WTC11 (cell line): ENCODE measurements at regions not wholly inside any gene's neighbourhood (a gene's known extent, or its start where the extent isn't known, plus 50 kb on each side); places are given as distances from the start of the nearest gene placed in this dataset.

ENCODE experiments used
- ATAC-seq: fragments of 200-7000 bp; cut with Tn5 transposase; 2 replicates; pipeline ENCODE4 v1.10.0; 2021; ENCODE audit warnings: mild to moderate bottlenecking, moderate library complexity
- CTCF ChIA-PET: fragments of 300-600 bp; sonication (Branson Sonifier 250); formaldehyde crosslinking; loops from one replicate; lab custom pipeline; 2021; ENCODE audit warnings: antibody characterized with exemption; lab: Charles Lee
- POLR2A ChIA-PET: fragments of 350-600 bp; sonication (Branson Sonifier 250); formaldehyde crosslinking; loops from one replicate; lab custom pipeline; 2021; ENCODE audit warnings: antibody characterized with exemption; lab: Charles Lee
- DNase-seq: peaks from one replicate; pipeline ENCODE4 v3.0.0; 2021; ENCODE audit warnings: low spot score
- H3K27ac Mint-ChIP-seq: 2 replicates; pipeline ENCODE4 v1.8.0; 2021; ENCODE audit warnings: mixed read lengths
- H3K27me3 Mint-ChIP-seq: 2 replicates; pipeline ENCODE4 v1.8.0; 2021; ENCODE audit warnings: low read depth, mild to moderate bottlenecking, moderate library complexity, mixed read lengths
- H3K36me3 Mint-ChIP-seq: 2 replicates; pipeline ENCODE4 v1.8.0; 2021; ENCODE audit warnings: mixed read lengths
- H3K4me1 Mint-ChIP-seq: 2 replicates; pipeline ENCODE4 v1.8.0; 2022; ENCODE audit warnings: mixed read lengths
- H3K4me3 Mint-ChIP-seq: 2 replicates; pipeline ENCODE4 v1.8.0; 2021; ENCODE audit warnings: mild to moderate bottlenecking, moderate library complexity, mixed read lengths
- H3K9me3 Mint-ChIP-seq: 2 replicates; pipeline ENCODE4 v1.8.0; 2021; ENCODE audit warnings: mixed read lengths
- AR ChIP-seq: fragments of 250-450 bp; sonication (Bioruptor Pico); IDR thresholded peaks from 2 replicates; pipeline ENCODE4 v1.9.0; 2021; ENCODE audit warnings: mild to moderate bottlenecking
- ATF1 ChIP-seq: sonication (generic); formaldehyde crosslinking; IDR thresholded peaks from 2 replicates; pipeline ENCODE4 v1.8.1; 2023; ENCODE audit warnings: mild to moderate bottlenecking, moderate library complexity, missing genetic modification reagents
- CREM ChIP-seq: sonication (generic); formaldehyde crosslinking; IDR thresholded peaks from 2 replicates; pipeline ENCODE4 v1.8.1; 2022; ENCODE audit warnings: mild to moderate bottlenecking, missing genetic modification reagents, moderate library complexity
- FOXK1 ChIP-seq: sonication (generic); formaldehyde crosslinking; IDR thresholded peaks from 2 replicates; pipeline ENCODE4 v1.8.0; 2022; ENCODE audit warnings: mild to moderate bottlenecking, moderate library complexity, missing genetic modification reagents
- FOXP1 ChIP-seq: sonication (generic); formaldehyde crosslinking; IDR thresholded peaks from 2 replicates; pipeline ENCODE4 v1.8.0; 2022; ENCODE audit warnings: missing genetic modification reagents, mild to moderate bottlenecking, moderate library complexity, borderline replicate concordance
- FOXP4 ChIP-seq: sonication (generic); formaldehyde crosslinking; IDR thresholded peaks from 2 replicates; pipeline ENCODE4 v1.8.0; 2022; ENCODE audit warnings: mild to moderate bottlenecking, missing genetic modification reagents
- GTF2I ChIP-seq: fragments of 250-450 bp; sonication (Bioruptor Pico); conservative IDR thresholded peaks from 2 replicates; pipeline ENCODE4 v1.4.0; 2021; ENCODE audit warnings: mild to moderate bottlenecking
- MYBL2 ChIP-seq: sonication (generic); formaldehyde crosslinking; IDR thresholded peaks from 2 replicates; pipeline ENCODE4 v1.8.1; 2023; ENCODE audit warnings: mild to moderate bottlenecking, moderate library complexity, missing genetic modification reagents
- NR1H2 ChIP-seq: sonication (generic); formaldehyde crosslinking; IDR thresholded peaks from 2 replicates; pipeline ENCODE4 v1.9.0; 2021; ENCODE audit warnings: mild to moderate bottlenecking, moderate library complexity, missing genetic modification reagents
- NR2C2 ChIP-seq: sonication (generic); formaldehyde crosslinking; IDR thresholded peaks from 2 replicates; pipeline ENCODE4 v1.8.0; 2022; ENCODE audit warnings: mild to moderate bottlenecking, missing genetic modification reagents
- PRDM15 ChIP-seq: sonication (generic); formaldehyde crosslinking; IDR thresholded peaks from 2 replicates; pipeline ENCODE4 v1.8.0; 2022; ENCODE audit warnings: missing genetic modification reagents
- RORB ChIP-seq: fragments of 250-450 bp; sonication (Bioruptor Pico); IDR thresholded peaks from 2 replicates; pipeline ENCODE4 v1.9.0; 2021; ENCODE audit warnings: mild to moderate bottlenecking
- SMAD3 ChIP-seq: sonication (generic); formaldehyde crosslinking; IDR thresholded peaks from 2 replicates; pipeline ENCODE4 v1.8.0; 2022; ENCODE audit warnings: missing genetic modification reagents, mild to moderate bottlenecking, borderline replicate concordance
- ZBTB21 ChIP-seq: sonication (generic); formaldehyde crosslinking; IDR thresholded peaks from 2 replicates; pipeline ENCODE4 v1.8.1; 2023; ENCODE audit warnings: mild to moderate bottlenecking, missing genetic modification reagents, borderline replicate concordance
- ZNF219 ChIP-seq: sonication (generic); formaldehyde crosslinking; IDR thresholded peaks from 2 replicates; pipeline ENCODE4 v1.8.0; 2023; ENCODE audit warnings: missing genetic modification reagents, mild to moderate bottlenecking, borderline replicate concordance
- ZNF263 ChIP-seq: sonication (generic); formaldehyde crosslinking; IDR thresholded peaks from 2 replicates; pipeline ENCODE4 v1.8.1; 2022; ENCODE audit warnings: low read depth, mild to moderate bottlenecking, moderate library complexity, missing genetic modification reagents
- ZNF671 ChIP-seq: fragments of 250-450 bp; sonication (Bioruptor Pico); IDR thresholded peaks from 2 replicates; pipeline ENCODE4 v1.8.0; 2021; ENCODE audit warnings: mild to moderate bottlenecking
- TF ChIP-seq, protein P1 (sequence below): fragments of 250-450 bp; sonication (Bioruptor Pico); IDR thresholded peaks from 2 replicates; pipeline ENCODE4 v1.9.0; 2021; ENCODE audit warnings: moderate library complexity, mild to moderate bottlenecking, inconsistent platforms, borderline replicate concordance
- TF ChIP-seq, protein P2 (sequence below): sonication (generic); formaldehyde crosslinking; IDR thresholded peaks from 2 replicates; pipeline ENCODE4 v1.8.1; 2022; ENCODE audit warnings: low read depth, missing genetic modification reagents, borderline replicate concordance
- TF ChIP-seq, protein P3 (sequence below): sonication (generic); formaldehyde crosslinking; IDR thresholded peaks from 2 replicates; pipeline ENCODE4 v1.8.1; 2023; ENCODE audit warnings: mild to moderate bottlenecking, missing genetic modification reagents, moderate library complexity

- TF ChIP-seq PRDM15, result no peak
- no peak for TF ChIP-seq RORB
- no peak for TF ChIP-seq ATF1
- TF ChIP-seq GTF2I (CRISPR knock-in tag), result no peak
- TF ChIP-seq FOXP4 (CRISPR knock-in tag), result no peak
- TF ChIP-seq ZNF671, result no peak
- TF ChIP-seq AR (CRISPR knock-in tag), result no peak
- TF ChIP-seq, protein P1, sequence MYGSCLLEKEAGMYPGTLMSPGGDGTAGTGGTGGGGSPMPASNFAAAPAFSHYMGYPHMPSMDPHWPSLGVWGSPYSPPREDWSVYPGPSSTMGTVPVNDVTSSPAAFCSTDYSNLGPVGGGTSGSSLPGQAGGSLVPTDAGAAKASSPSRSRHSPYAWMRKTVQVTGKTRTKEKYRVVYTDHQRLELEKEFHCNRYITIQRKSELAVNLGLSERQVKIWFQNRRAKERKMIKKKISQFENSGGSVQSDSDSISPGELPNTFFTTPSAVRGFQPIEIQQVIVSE (CRISPR knock-in tag), result no peak
- TF ChIP-seq FOXK1 (CRISPR knock-in tag), result no peak
- no peak for TF ChIP-seq CREM (CRISPR knock-in tag)
- TF ChIP-seq, protein P2, sequence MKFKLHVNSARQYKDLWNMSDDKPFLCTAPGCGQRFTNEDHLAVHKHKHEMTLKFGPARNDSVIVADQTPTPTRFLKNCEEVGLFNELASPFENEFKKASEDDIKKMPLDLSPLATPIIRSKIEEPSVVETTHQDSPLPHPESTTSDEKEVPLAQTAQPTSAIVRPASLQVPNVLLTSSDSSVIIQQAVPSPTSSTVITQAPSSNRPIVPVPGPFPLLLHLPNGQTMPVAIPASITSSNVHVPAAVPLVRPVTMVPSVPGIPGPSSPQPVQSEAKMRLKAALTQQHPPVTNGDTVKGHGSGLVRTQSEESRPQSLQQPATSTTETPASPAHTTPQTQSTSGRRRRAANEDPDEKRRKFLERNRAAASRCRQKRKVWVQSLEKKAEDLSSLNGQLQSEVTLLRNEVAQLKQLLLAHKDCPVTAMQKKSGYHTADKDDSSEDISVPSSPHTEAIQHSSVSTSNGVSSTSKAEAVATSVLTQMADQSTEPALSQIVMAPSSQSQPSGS (CRISPR knock-in tag), result no peak
- no peak for TF ChIP-seq FOXP1 (CRISPR knock-in tag)
- no peak for TF ChIP-seq MYBL2 (CRISPR knock-in tag)
- TF ChIP-seq ZNF219 (CRISPR knock-in tag), result no peak
- TF ChIP-seq ZNF263, result no peak
- no peak for TF ChIP-seq NR1H2 (CRISPR knock-in tag)
- no peak for TF ChIP-seq SMAD3
- no peak for TF ChIP-seq NR2C2
- TF ChIP-seq, protein P3, sequence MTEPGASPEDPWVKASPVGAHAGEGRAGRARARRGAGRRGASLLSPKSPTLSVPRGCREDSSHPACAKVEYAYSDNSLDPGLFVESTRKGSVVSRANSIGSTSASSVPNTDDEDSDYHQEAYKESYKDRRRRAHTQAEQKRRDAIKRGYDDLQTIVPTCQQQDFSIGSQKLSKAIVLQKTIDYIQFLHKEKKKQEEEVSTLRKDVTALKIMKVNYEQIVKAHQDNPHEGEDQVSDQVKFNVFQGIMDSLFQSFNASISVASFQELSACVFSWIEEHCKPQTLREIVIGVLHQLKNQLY, result no peak
- no peak for TF ChIP-seq ZBTB21 (CRISPR knock-in tag)
- ATAC-seq (no peak), DNase-seq (no peak)
- Mint-ChIP-seq H3K4me3 (no peak overlapping the region), H3K27ac (no peak overlapping the region; the same call in 1 of the 2 replicates), H3K9me3 (peaks cover 31% of the 10 kb centered on the region), H3K4me1 (peaks cover 3% of the 10 kb centered on the region), H3K27me3 (no peaks in the 10 kb centered on the region; the same call in 1 of the 2 replicates), H3K36me3 (peaks cover 5% of the 10 kb centered on the region; the same call in 1 of the 2 replicates)
- POLR2A ChIA-PET, result no interaction called here
- CTCF ChIA-PET, result interaction anchor here (1.6 kb wide), 1 partner anchor 9 kb away, joined by 4 read pairs; no protein-coding TSS in a partner anchor
These were observed 162.4 kb downstream of the C12orf75 start for GRCh38 chr12:105492591-105493545.
